AG04450 (cell line): ENCODE measurements at regions not wholly inside any gene's neighbourhood (a gene's known extent, or its start where the extent isn't known, plus 50 kb on each side); places are given as distances from the start of the nearest gene placed in this dataset.

Source experiments
- CTCF ChIA-PET: fragments of 300-600, 350-600 bp; formaldehyde crosslinking; extraction: SDS; loops from one replicate; lab custom pipeline; 2022; ENCODE audit warnings: antibody characterized with exemption, inconsistent platforms; lab: Charles Lee
- POLR2A ChIA-PET: fragments of 350-600 bp; formaldehyde crosslinking; extraction: SDS; loops from one replicate; lab custom pipeline; 2021; ENCODE audit warnings: antibody characterized with exemption, inconsistent platforms; lab: Yijun Ruan, JAX
- DNase-seq: peaks from one replicate; pipeline ENCODE4 v3.0.0-alpha.2; 2011; ENCODE audit warnings: low read depth, low spot score
- H3K27ac ChIP-seq: one replicate; pipeline ENCODE4 v1.5.1; 2012; ENCODE audit warnings: low read depth, low read length, control low read depth
- H3K27me3 ChIP-seq: one replicate; pipeline ENCODE4 v1.6.0; 2012; ENCODE audit warnings: low read length; ENCODE audit not compliant: control insufficient read depth, insufficient read depth
- H3K4me3 ChIP-seq: 2 replicates; pipeline ENCODE4 v1.5.1; 2011; ENCODE audit warnings: mild to moderate bottlenecking, low read depth, low read length, control low read depth
- H3K9me3 ChIP-seq: 2 replicates; pipeline ENCODE4 v1.5.1; 2012; ENCODE audit warnings: low read length; ENCODE audit not compliant: control insufficient read depth, insufficient read depth
- CTCF ChIP-seq: IDR thresholded peaks from 2 replicates; pipeline ENCODE4 v1.5.1; 2011; ENCODE audit warnings: low read depth, low read length, control low read depth, inconsistent platforms

- DNase-seq = no peak
- Histone ChIP-seq H3K27me3 (no peaks in the 10 kb centered on the region), H3K27ac (no peak overlapping the region), H3K9me3 (peaks cover 22% of the 10 kb centered on the region), H3K4me3 (no peak overlapping the region)
- ChIA-PET CTCF (no interaction called here), POLR2A (no interaction called here)
- TF ChIP-seq CTCF = no peak
Measured at GRCh38 chr7:69482676-69483075, 115.6 kb upstream of the AUTS2 start.

- DNase-seq = no peak
- Histone ChIP-seq H3K4me3 (no peak overlapping the region), H3K27ac (no peak overlapping the region), H3K9me3 (peaks cover 26% of the 10 kb centered on the region), H3K27me3 (no peaks in the 10 kb centered on the region)
- no peak for TF ChIP-seq CTCF
- POLR2A ChIA-PET = no interaction called here
- CTCF ChIA-PET = interaction anchor here (1.0 kb wide), 1 partner anchor 17 kb away, joined by 12 read pairs; no protein-coding TSS in a partner anchor
Measured at GRCh38 chr7:69489533-69489932, 108.7 kb upstream of the AUTS2 start.

- no peak overlapping the region for H3K4me3 ChIP-seq
- TF ChIP-seq CTCF = no peak
- H3K27me3 ChIP-seq = no peaks in the 10 kb centered on the region
- ChIA-PET POLR2A (no interaction called here), CTCF (no interaction called here)
- H3K27ac ChIP-seq = no peak overlapping the region
- no peak for DNase-seq
- H3K9me3 ChIP-seq = peaks cover 47% of the 10 kb centered on the region
Measured at GRCh38 chr7:69498671-69499070, 99.6 kb upstream of the AUTS2 start.

GRCh38 chr7:69502358-69502757, 95.9 kb upstream of the AUTS2 start:
- Histone ChIP-seq H3K27ac (no peak overlapping the region), H3K4me3 (no peak overlapping the region), H3K9me3 (peaks cover 34% of the 10 kb centered on the region), H3K27me3 (no peaks in the 10 kb centered on the region)
- CTCF ChIA-PET = interaction anchor here (0.5 kb wide), 1 partner anchor 65 kb away, joined by 6 read pairs; no protein-coding TSS in a partner anchor
- no peak for DNase-seq
- no peak for TF ChIP-seq CTCF
- POLR2A ChIA-PET = no interaction called here

- POLR2A ChIA-PET = no interaction called here
- H3K4me3 ChIP-seq = no peak overlapping the region
- no peaks in the 10 kb centered on the region for H3K27me3 ChIP-seq
- TF ChIP-seq CTCF = no peak
- no peak for DNase-seq
- CTCF ChIA-PET = no interaction called here
- no peak overlapping the region for H3K27ac ChIP-seq
- peaks cover 41% of the 10 kb centered on the region for H3K9me3 ChIP-seq
Measured at GRCh38 chr7:69504733-69505420, 93.4 kb upstream of the AUTS2 start.
